Naive B cell (primary cell): ENCODE measurements at regions not wholly inside any gene's neighbourhood (a gene's known extent, or its start where the extent isn't known, plus 50 kb on each side); places are given as distances from the start of the nearest gene placed in this dataset.

Experiments used
- ATAC-seq, 2 donors: fragments of 150-1000 bp; cut with Tn5 transposase; 2 replicates each; pipeline ENCODE4 v1.10.0; 2021; ENCODE audit warnings: low read depth in 2 of 2, mild to moderate bottlenecking in 2 of 2, moderate library complexity in 2 of 2
- DNase-seq: peaks from one replicate; pipeline ENCODE4 v3.0.0; 2022
- H3K27ac Mint-ChIP-seq, 6 donors: one replicate each; pipeline ENCODE4 v1.8.0; 2020 to 2022; ENCODE audit warnings: mild to moderate bottlenecking in 6 of 6, mixed read lengths in 6 of 6, moderate library complexity in 5 of 6, inconsistent platforms in 2 of 6
- H3K27me3 Mint-ChIP-seq, 3 donors: one replicate each; pipeline ENCODE4 v1.8.0; 2021 to 2022; ENCODE audit warnings: mixed read lengths in 3 of 3, mild to moderate bottlenecking in 1 of 3
- H3K36me3 Mint-ChIP-seq, 2 donors: one replicate each; pipeline ENCODE4 v1.8.0; 2020 to 2022; ENCODE audit warnings: mixed read lengths in 2 of 2, inconsistent platforms in 1 of 2, mild to moderate bottlenecking in 1 of 2
- H3K4me1 Mint-ChIP-seq, 3 donors: one replicate each; pipeline ENCODE4 v1.8.0; 2020 to 2022; ENCODE audit warnings: mixed read lengths in 3 of 3, inconsistent platforms in 1 of 3, mild to moderate bottlenecking in 1 of 3, moderate library complexity in 1 of 3
- H3K4me3 Mint-ChIP-seq, 8 donors: one replicate each; pipeline ENCODE4 v1.8.0; 2020 to 2022; ENCODE audit warnings: mild to moderate bottlenecking in 8 of 8, mixed read lengths in 8 of 8, moderate library complexity in 8 of 8, inconsistent platforms in 2 of 8
- H3K9me3 Mint-ChIP-seq, 7 donors: one replicate each; pipeline ENCODE4 v1.8.0; 2020 to 2022; ENCODE audit warnings: mixed read lengths in 7 of 7, mild to moderate bottlenecking in 5 of 7, inconsistent platforms in 2 of 7, moderate library complexity in 1 of 7

- no peak for DNase-seq
- Mint-ChIP-seq H3K27me3 (peaks cover 0 to 5% (median 1%) of the 10 kb centered on the region in 3 donors), H3K36me3 (no peaks in the 10 kb centered on the region), H3K27ac (no peak overlapping the region), H3K4me3 (no peak overlapping the region), H3K9me3 (peaks cover 0 to 4% (median 0%) of the 10 kb centered on the region in 7 donors), H3K4me1 (no peaks in the 10 kb centered on the region)
- no peak for ATAC-seq
Measured at GRCh38 chr5:10173716-10174115, 76.0 kb downstream of the ATPSCKMT start.

GRCh38 chr5:10172247-10172646, 77.4 kb downstream of the ATPSCKMT start:
- no peak for DNase-seq
- H3K4me3 Mint-ChIP-seq = no peak overlapping the region
- H3K4me1 Mint-ChIP-seq = no peaks in the 10 kb centered on the region
- no peak overlapping the region for H3K27ac Mint-ChIP-seq
- peaks cover 0 to 5% (median 0%) of the 10 kb centered on the region in 3 donors for H3K27me3 Mint-ChIP-seq
- H3K36me3 Mint-ChIP-seq = no peaks in the 10 kb centered on the region
- no peak for ATAC-seq
- peaks cover 0 to 4% (median 0%) of the 10 kb centered on the region in 7 donors for H3K9me3 Mint-ChIP-seq

GRCh38 chr5:10169359-10169758, 80.3 kb downstream of the ATPSCKMT start:
- no peak for ATAC-seq
- H3K36me3 Mint-ChIP-seq = peaks cover 5 to 20% of the 10 kb centered on the region in 2 donors
- H3K4me3 Mint-ChIP-seq = no peak overlapping the region
- H3K9me3 Mint-ChIP-seq = peaks cover 6 to 26% (median 13%) of the 10 kb centered on the region in 7 donors
- no peak for DNase-seq
- H3K4me1 Mint-ChIP-seq = no peaks in the 10 kb centered on the region
- peaks cover 0 to 5% (median 0%) of the 10 kb centered on the region in 3 donors for H3K27me3 Mint-ChIP-seq
- no peak overlapping the region for H3K27ac Mint-ChIP-seq

GRCh38 chr5:10168254-10168653, 81.4 kb downstream of the ATPSCKMT start:
- DNase-seq (no peak), ATAC-seq (no peak)
- no peak overlapping the region for H3K4me3 Mint-ChIP-seq
- no peaks in the 10 kb centered on the region for H3K4me1 Mint-ChIP-seq
- H3K27ac Mint-ChIP-seq = no peak overlapping the region
- peaks cover 0 to 5% (median 0%) of the 10 kb centered on the region in 3 donors for H3K27me3 Mint-ChIP-seq
- peaks cover 8 to 21% of the 10 kb centered on the region in 2 donors for H3K36me3 Mint-ChIP-seq
- peaks cover 7 to 35% (median 15%) of the 10 kb centered on the region in 7 donors for H3K9me3 Mint-ChIP-seq

GRCh38 chr5:10167806-10168205, 81.9 kb downstream of the ATPSCKMT start:
- DNase-seq = no peak
- no peak overlapping the region for H3K4me3 Mint-ChIP-seq
- no peak for ATAC-seq
- peaks cover 7 to 35% (median 15%) of the 10 kb centered on the region in 7 donors for H3K9me3 Mint-ChIP-seq
- H3K27ac Mint-ChIP-seq = no peak overlapping the region
- no peaks in the 10 kb centered on the region for H3K4me1 Mint-ChIP-seq
- H3K27me3 Mint-ChIP-seq = peaks cover under 1 to 5% (median 1%) of the 10 kb centered on the region in 3 donors
- H3K36me3 Mint-ChIP-seq = peaks cover 8 to 21% of the 10 kb centered on the region in 2 donors

- Mint-ChIP-seq H3K27ac (no peak overlapping the region), H3K4me3 (no peak overlapping the region), H3K9me3 (peaks cover 11 to 39% (median 13%) of the 10 kb centered on the region in 7 donors), H3K36me3 (peaks cover 15 to 21% of the 10 kb centered on the region in 2 donors), H3K4me1 (no peaks in the 10 kb centered on the region), H3K27me3 (peaks cover 7 to 11% (median 8%) of the 10 kb centered on the region in 3 donors)
- ATAC-seq (no peak), DNase-seq (no peak)
Measured at GRCh38 chr5:10166392-10166791, 83.3 kb downstream of the ATPSCKMT start.

- peaks cover 15 to 21% of the 10 kb centered on the region in 2 donors for H3K36me3 Mint-ChIP-seq
- no peak for ATAC-seq
Measured at GRCh38 chr5:10162468-10162867, 87.2 kb downstream of the ATPSCKMT start.

GRCh38 chr5:10161778-10162177, 87.9 kb downstream of the ATPSCKMT start:
- H3K36me3 Mint-ChIP-seq = peaks cover 15 to 20% of the 10 kb centered on the region in 2 donors
- DNase-seq = no peak
- H3K27me3 Mint-ChIP-seq = peaks cover 8 to 12% (median 10%) of the 10 kb centered on the region in 3 donors
- H3K4me3 Mint-ChIP-seq = no peak overlapping the region
- H3K4me1 Mint-ChIP-seq = no peaks in the 10 kb centered on the region
- no peak for ATAC-seq
- peaks cover 9 to 37% (median 13%) of the 10 kb centered on the region in 7 donors for H3K9me3 Mint-ChIP-seq
- no peak overlapping the region for H3K27ac Mint-ChIP-seq

More at GRCh38 chr5:10162468-10162867, 87.2 kb downstream of the ATPSCKMT start:
- no peak overlapping the region for H3K4me3 Mint-ChIP-seq
- no peak overlapping the region for H3K27ac Mint-ChIP-seq
- H3K9me3 Mint-ChIP-seq = peaks cover 9 to 39% (median 13%) of the 10 kb centered on the region in 7 donors
- DNase-seq = no peak
- H3K27me3 Mint-ChIP-seq = peaks cover 8 to 10% (median 8%) of the 10 kb centered on the region in 3 donors
- no peaks in the 10 kb centered on the region for H3K4me1 Mint-ChIP-seq

- Mint-ChIP-seq H3K36me3 (peaks cover 6 to 15% of the 10 kb centered on the region in 2 donors), H3K9me3 (peaks cover 3 to 22% (median 11%) of the 10 kb centered on the region in 7 donors), H3K27me3 (peaks cover 8 to 12% (median 10%) of the 10 kb centered on the region in 3 donors), H3K4me1 (no peaks in the 10 kb centered on the region), H3K27ac (no peak overlapping the region), H3K4me3 (no peak overlapping the region)
- ATAC-seq (no peak), DNase-seq (no peak)
Measured at GRCh38 chr5:10160241-10160640, 89.4 kb downstream of the ATPSCKMT start.

- H3K4me3 Mint-ChIP-seq = no peak overlapping the region
- no peaks in the 10 kb centered on the region for H3K4me1 Mint-ChIP-seq
- H3K27me3 Mint-ChIP-seq = peaks cover 8 to 12% (median 10%) of the 10 kb centered on the region in 3 donors
- H3K27ac Mint-ChIP-seq = no peak overlapping the region
- peaks cover 0 to 7% of the 10 kb centered on the region in 2 donors for H3K36me3 Mint-ChIP-seq
- no peak for ATAC-seq
- DNase-seq = no peak
- peaks cover 0 to 8% (median under 1%) of the 10 kb centered on the region in 7 donors for H3K9me3 Mint-ChIP-seq
Measured at GRCh38 chr5:10158886-10159285, 90.8 kb downstream of the ATPSCKMT start.

- Mint-ChIP-seq H3K4me1 (no peaks in the 10 kb centered on the region), H3K36me3 (peaks cover 0 to under 1% of the 10 kb centered on the region in 2 donors), H3K27ac (no peak overlapping the region), H3K4me3 (no peak overlapping the region), H3K27me3 (peaks cover under 1 to 16% (median 3%) of the 10 kb centered on the region in 3 donors), H3K9me3 (no peaks in the 10 kb centered on the region)
- ATAC-seq (no peak), DNase-seq (no peak)
Measured at GRCh38 chr5:10157085-10157669, 92.5 kb downstream of the ATPSCKMT start.

GRCh38 chr5:10155897-10156667, 93.6 kb downstream of the ATPSCKMT start:
- H3K4me3 Mint-ChIP-seq = no peak overlapping the region
- peaks cover 0 to 10% (median 3%) of the 10 kb centered on the region in 3 donors for H3K27me3 Mint-ChIP-seq
- H3K9me3 Mint-ChIP-seq = no peaks in the 10 kb centered on the region
- no peak overlapping the region for H3K27ac Mint-ChIP-seq
- H3K36me3 Mint-ChIP-seq = no peaks in the 10 kb centered on the region
- H3K4me1 Mint-ChIP-seq = no peaks in the 10 kb centered on the region
- DNase-seq (no peak), ATAC-seq (no peak)

GRCh38 chr5:10153808-10154537, 95.7 kb downstream of the ATPSCKMT start:
- H3K27me3 Mint-ChIP-seq = peaks cover 0 to 16% (median 8%) of the 10 kb centered on the region in 3 donors
- H3K4me3 Mint-ChIP-seq = no peak overlapping the region
- no peak for DNase-seq
- no peaks in the 10 kb centered on the region for H3K36me3 Mint-ChIP-seq
- no peak for ATAC-seq
- no peaks in the 10 kb centered on the region for H3K4me1 Mint-ChIP-seq
- H3K9me3 Mint-ChIP-seq = peaks cover 0 to 2% (median 0%) of the 10 kb centered on the region in 7 donors
- H3K27ac Mint-ChIP-seq = no peak overlapping the region
